ENCODE measurements at regions not wholly inside any gene's neighbourhood (a gene's known extent, or its start where the extent isn't known, plus 50 kb on each side); places are given as distances from the start of the nearest gene placed in this dataset.

DNA sequence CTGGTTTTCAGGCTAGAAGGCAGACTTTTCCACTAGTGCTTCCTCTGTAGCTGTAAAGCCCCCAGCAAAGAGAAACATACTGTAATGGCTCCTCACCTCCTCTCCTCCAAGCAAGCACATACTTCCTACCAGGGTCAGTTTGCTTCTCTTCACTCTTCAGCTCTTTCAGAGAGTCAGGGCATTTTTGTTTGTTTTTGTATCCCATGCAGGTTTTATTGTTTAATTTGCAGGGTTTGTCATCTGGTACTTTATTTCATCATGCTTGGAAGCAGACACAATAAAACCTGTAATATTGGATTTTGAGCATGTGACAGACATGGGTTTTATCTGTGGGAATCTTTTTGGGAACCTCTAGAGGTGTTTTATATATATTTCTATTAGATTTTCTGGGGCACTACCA lies 753.3 kb upstream of the ROBO1 start:
- Mint-ChIP-seq H3K36me3 (no peaks in the 10 kb centered on the region), H3K4me1 (ENCODE audit: unreplicated experiment) (no peaks in the 10 kb centered on the region), H3K9me3 (no peaks in the 10 kb centered on the region), H3K27me3 (no peaks in the 10 kb centered on the region), H3K4me3 (no peak overlapping the region), H3K27ac (no peak overlapping the region)
- no peak for DNase-seq (ENCODE audit: extremely low spot score, unreplicated experiment)
- TF ChIP-seq, protein P1, sequence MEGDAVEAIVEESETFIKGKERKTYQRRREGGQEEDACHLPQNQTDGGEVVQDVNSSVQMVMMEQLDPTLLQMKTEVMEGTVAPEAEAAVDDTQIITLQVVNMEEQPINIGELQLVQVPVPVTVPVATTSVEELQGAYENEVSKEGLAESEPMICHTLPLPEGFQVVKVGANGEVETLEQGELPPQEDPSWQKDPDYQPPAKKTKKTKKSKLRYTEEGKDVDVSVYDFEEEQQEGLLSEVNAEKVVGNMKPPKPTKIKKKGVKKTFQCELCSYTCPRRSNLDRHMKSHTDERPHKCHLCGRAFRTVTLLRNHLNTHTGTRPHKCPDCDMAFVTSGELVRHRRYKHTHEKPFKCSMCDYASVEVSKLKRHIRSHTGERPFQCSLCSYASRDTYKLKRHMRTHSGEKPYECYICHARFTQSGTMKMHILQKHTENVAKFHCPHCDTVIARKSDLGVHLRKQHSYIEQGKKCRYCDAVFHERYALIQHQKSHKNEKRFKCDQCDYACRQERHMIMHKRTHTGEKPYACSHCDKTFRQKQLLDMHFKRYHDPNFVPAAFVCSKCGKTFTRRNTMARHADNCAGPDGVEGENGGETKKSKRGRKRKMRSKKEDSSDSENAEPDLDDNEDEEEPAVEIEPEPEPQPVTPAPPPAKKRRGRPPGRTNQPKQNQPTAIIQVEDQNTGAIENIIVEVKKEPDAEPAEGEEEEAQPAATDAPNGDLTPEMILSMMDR (conservative IDR thresholded peaks at IDR 0.05): no peak

DNA sequence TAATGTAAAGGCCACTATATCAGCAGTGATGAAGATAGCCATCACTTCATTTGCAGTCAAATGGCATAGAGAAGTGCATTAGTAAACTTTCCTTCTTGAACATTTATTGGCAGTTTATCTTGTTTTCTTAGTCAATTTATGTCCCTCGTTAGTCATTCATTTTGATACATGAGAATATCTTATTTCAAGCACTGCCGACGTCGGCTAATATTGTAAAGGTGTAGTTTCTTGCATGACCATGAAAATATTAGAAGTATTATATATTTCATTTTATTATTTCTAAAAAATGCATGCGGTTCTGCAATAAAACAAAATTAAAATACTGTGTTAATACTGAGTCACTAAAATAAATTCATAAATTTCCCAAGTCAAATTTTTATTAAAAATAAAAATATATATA lies 751.6 kb upstream of the ROBO1 start:
- Mint-ChIP-seq H3K4me3 (no peak overlapping the region), H3K4me1 (ENCODE audit: unreplicated experiment) (no peaks in the 10 kb centered on the region), H3K36me3 (no peaks in the 10 kb centered on the region), H3K27ac (no peak overlapping the region), H3K9me3 (no peaks in the 10 kb centered on the region), H3K27me3 (no peaks in the 10 kb centered on the region)
- TF ChIP-seq, protein P1 (conservative IDR thresholded peaks at IDR 0.05): no peak
- DNase-seq (ENCODE audit: extremely low spot score, unreplicated experiment): no peak

DNA sequence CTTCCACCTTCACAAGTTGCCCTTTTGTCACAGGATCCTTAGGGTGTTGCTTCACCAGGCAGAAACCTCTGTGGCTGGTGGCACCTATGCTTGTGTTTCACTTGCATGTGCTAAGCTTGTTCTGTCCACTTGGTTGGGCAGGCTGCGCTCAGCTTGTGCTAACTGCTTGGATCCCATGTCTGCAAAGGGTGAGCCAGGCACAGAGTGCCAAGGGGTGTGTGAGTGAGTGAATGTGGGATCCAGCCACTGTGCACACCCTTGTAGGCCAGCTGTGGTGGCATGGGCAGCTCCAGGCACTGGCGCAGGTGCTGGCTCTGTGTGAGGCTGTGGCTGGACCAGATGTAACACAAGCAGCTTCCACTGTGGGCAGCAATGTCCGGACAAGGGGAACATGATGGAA lies 728.7 kb upstream of the ROBO1 start:
- Mint-ChIP-seq H3K4me3 (no peak overlapping the region), H3K27ac (no peak overlapping the region), H3K9me3 (no peaks in the 10 kb centered on the region), H3K4me1 (ENCODE audit: unreplicated experiment) (no peaks in the 10 kb centered on the region), H3K27me3 (no peaks in the 10 kb centered on the region), H3K36me3 (no peaks in the 10 kb centered on the region)
- TF ChIP-seq, protein P1 (conservative IDR thresholded peaks at IDR 0.05): no peak
- DNase-seq (ENCODE audit: extremely low spot score, unreplicated experiment): no peak

DNA sequence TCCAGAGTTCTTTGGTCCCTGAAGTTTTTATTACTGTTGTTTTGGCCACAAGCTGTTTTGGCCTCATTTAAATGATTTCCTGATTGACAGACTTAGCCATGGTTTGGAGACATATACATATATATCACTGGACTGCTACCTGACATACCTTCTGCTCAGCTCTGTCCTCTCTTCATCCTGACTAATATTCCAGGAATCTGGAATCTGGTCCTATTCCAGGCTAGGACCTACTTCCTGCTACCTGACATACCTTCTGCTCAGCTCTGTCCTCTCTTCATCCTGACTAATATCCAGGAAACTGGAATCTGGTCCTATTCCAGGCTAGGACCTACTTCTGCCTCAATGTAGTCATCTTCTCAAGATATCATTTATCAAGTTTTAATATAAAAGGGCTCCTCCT lies 724.4 kb upstream of the ROBO1 start:
- Mint-ChIP-seq H3K4me1 (ENCODE audit: unreplicated experiment) (no peaks in the 10 kb centered on the region), H3K36me3 (no peaks in the 10 kb centered on the region), H3K27ac (no peak overlapping the region), H3K9me3 (no peaks in the 10 kb centered on the region), H3K4me3 (no peak overlapping the region), H3K27me3 (no peaks in the 10 kb centered on the region)
- TF ChIP-seq, protein P1 (conservative IDR thresholded peaks at IDR 0.05): no peak
- DNase-seq (ENCODE audit: extremely low spot score, unreplicated experiment): no peak

DNA sequence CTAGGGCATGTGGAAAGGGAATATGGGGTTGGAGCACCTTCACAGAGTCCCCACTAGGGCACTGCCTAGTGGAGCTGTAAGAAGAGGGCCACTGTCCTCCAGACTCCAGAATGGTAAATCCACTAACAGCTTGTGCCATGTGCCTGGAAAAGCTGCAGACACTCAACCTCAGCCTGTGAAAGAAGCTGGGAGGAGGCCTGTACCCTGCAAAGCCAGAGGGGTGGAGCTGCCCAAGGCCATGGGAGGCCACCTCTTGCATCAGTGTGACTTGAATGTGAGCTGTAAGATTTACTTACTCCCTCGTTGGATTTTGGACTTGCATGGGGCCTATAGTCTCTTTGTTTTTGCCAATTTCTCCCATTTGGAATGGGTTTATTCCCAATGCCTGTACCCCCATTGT lies 705.2 kb upstream of the ROBO1 start:
- Mint-ChIP-seq H3K27ac (no peak overlapping the region), H3K27me3 (no peaks in the 10 kb centered on the region), H3K4me1 (ENCODE audit: unreplicated experiment) (no peaks in the 10 kb centered on the region), H3K36me3 (no peaks in the 10 kb centered on the region), H3K9me3 (no peaks in the 10 kb centered on the region), H3K4me3 (no peak overlapping the region)
- no peak for DNase-seq (ENCODE audit: extremely low spot score, unreplicated experiment)
- TF ChIP-seq, protein P1 (conservative IDR thresholded peaks at IDR 0.05): no peak

DNA sequence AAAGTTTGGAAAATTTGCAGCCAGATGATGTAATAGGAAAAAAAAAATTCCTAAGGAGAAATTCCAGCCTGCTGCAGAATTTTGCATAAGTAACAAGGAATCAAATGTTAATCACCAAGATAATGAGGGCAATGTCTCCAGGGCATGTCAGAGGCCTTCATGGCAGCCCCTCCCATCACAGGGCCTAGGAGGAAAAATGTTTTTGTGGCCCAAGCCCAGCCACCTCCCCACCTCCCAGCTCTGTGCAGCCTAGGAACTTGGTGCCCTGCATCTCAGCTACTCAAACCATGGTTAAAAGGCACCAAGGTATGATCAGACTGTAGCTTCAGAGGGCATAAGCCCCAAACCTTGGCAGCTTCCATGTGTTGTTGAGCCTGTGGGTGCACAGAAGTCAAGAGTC lies 704.7 kb upstream of the ROBO1 start:
- Mint-ChIP-seq H3K9me3 (no peaks in the 10 kb centered on the region), H3K4me3 (no peak overlapping the region)
- TF ChIP-seq, protein P1 (conservative IDR thresholded peaks at IDR 0.05): no peak

More for the DNA sequence above, 704.7 kb upstream of the ROBO1 start:
- no peak for DNase-seq (ENCODE audit: extremely low spot score, unreplicated experiment)
- Mint-ChIP-seq H3K27me3 (no peaks in the 10 kb centered on the region), H3K36me3 (no peaks in the 10 kb centered on the region), H3K27ac (no peak overlapping the region), H3K4me1 (ENCODE audit: unreplicated experiment) (no peaks in the 10 kb centered on the region)
